ENCODE measurements at regions not wholly inside any gene's neighbourhood (a gene's known extent, or its start where the extent isn't known, plus 50 kb on each side); places are given as distances from the start of the nearest gene placed in this dataset.

DNA sequence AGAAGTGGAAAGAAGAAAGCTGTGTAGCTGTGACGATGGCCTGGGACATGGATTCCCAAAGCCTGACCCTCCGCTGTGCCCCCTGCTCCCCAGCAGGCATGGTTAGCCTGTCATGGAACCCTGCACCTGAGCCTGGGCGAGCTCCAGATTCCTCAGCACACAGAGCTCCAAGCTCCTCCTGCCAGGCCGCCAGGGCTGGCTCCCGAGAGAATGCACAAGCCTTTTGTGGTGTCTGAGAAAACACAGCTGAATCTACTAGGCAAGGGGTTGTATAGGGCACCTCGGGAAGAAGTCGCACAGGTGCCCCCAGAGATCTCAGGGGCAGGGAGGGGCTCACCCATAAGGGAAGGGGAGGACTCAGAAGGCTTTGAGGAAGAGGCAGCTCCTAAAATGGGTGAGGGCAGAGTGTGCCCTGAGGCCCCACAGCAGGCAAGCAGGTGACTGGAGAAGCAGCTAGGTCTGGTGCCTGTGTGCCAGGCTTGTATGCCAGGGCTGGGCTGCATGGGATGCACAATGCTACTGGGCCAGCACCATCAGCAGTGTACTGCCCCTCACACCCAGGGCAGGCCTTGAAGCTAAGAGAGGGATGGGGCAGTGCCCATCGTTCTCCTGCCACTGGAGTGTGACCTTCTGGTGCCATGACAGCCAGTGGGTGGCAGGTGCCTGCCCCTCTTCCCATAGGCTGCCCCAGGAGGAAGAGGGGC is 64.3 kb upstream of the CD93 start:
- H3K27me3 Mint-ChIP-seq: peaks cover 22% of the 10 kb centered on the region
- no peak overlapping the region for H3K4me2 ChIP-seq (replicated peaks; ENCODE audit: low read depth, low read length, poor library complexity, severe bottlenecking)
- WGBS (ENCODE audit: insufficient coverage): 43% methylated on average over 8 of the region's 8 CpGs

DNA sequence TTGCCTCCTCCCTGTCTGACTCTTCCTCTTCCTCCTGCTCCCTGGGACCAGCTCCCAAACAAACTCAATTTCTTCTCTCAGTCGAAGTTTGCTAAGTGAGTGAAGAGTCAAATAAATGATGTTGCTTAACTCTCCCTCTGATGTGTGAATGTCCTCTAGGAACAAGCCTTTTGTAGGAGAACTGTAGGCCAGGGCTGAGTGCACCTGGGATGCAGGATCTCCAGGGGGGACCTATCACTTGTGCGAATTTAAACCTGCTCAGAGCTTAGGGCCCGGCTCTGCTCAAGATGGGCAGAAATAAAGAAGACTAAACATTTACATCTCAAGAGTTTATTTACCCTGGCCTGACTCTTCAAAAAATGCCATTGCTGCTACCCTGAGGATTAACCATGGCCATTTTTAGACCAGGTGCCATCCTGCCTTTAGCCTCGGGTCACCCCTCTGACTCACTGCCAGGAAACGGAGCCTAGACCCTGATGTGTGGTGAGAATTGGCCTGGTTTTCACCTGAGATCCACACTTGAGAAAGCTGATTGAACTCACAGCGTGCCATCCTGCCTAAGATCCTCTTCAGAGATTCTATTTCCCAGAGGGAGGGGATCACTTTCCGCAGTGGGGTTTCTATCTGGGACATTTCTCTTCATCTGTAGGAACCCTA is 63.6 kb upstream of the CD93 start:
- DNase-seq: no peak
- H3K27me3 Mint-ChIP-seq: peaks cover 22% of the 10 kb centered on the region
- no peak for ATAC-seq (ENCODE audit: low read depth)
- no peaks in the 10 kb centered on the region for H4K20me1 ChIP-seq (ENCODE audit: control insufficient read depth, insufficient read depth, low read length, poor library complexity, severe bottlenecking)
- H3K9ac ChIP-seq (ENCODE audit: low read length): no peak overlapping the region
- H3K27me3 ChIP-seq (replicated peaks in 1 of 4; ENCODE audit: control extremely low read depth in 1 of 4, control insufficient read depth in 3 of 4, insufficient read depth in 4 of 4, low read length in 3 of 4): peaks cover 0 to 5% (median 0%) of the 10 kb centered on the region in 4 experiments
- H3K36me3 ChIP-seq (replicated peaks in 1 of 2; ENCODE audit: control extremely low read depth in 1 of 2, control insufficient read depth in 1 of 2, extremely low read depth in 1 of 2, insufficient read depth in 2 of 2, low read length in 1 of 2): no peaks in the 10 kb centered on the region
- POLR2A ChIA-PET: no interaction called here
- no peaks in the 10 kb centered on the region for H3K4me1 Mint-ChIP-seq
- TF ChIP-seq, protein P1, sequence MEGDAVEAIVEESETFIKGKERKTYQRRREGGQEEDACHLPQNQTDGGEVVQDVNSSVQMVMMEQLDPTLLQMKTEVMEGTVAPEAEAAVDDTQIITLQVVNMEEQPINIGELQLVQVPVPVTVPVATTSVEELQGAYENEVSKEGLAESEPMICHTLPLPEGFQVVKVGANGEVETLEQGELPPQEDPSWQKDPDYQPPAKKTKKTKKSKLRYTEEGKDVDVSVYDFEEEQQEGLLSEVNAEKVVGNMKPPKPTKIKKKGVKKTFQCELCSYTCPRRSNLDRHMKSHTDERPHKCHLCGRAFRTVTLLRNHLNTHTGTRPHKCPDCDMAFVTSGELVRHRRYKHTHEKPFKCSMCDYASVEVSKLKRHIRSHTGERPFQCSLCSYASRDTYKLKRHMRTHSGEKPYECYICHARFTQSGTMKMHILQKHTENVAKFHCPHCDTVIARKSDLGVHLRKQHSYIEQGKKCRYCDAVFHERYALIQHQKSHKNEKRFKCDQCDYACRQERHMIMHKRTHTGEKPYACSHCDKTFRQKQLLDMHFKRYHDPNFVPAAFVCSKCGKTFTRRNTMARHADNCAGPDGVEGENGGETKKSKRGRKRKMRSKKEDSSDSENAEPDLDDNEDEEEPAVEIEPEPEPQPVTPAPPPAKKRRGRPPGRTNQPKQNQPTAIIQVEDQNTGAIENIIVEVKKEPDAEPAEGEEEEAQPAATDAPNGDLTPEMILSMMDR (IDR thresholded peaks at IDR 0.05): no peak
- TF ChIP-seq EZH2 (IDR thresholded peaks at IDR 0.05; ENCODE audit: borderline replicate concordance, insufficient read depth, low read depth, low read length, poor library complexity, severe bottlenecking): no peak
- H3K27ac ChIP-seq (ENCODE audit: low read length in 2 of 2): no peak overlapping the region
- H3K9me3 Mint-ChIP-seq (ENCODE audit: insufficient read depth): no peaks in the 10 kb centered on the region
- no peaks in the 10 kb centered on the region for H3K79me2 ChIP-seq (ENCODE audit: control insufficient read depth, insufficient read depth, low read length)
- 85% methylated on average over 5 of the region's 7 CpGs for WGBS (ENCODE audit: insufficient coverage)
- CTCF ChIA-PET: no interaction called here
- H3K4me2 ChIP-seq (replicated peaks; ENCODE audit: low read depth, low read length, poor library complexity, severe bottlenecking): no peak overlapping the region
- no peak overlapping the region for H2AFZ ChIP-seq (ENCODE audit: insufficient read depth, low read depth, low read length, poor library complexity, severe bottlenecking)
- H3K4me1 ChIP-seq (ENCODE audit: control insufficient read depth in 2 of 2, insufficient read depth in 2 of 2, low read length in 2 of 2): no peaks in the 10 kb centered on the region
- no peaks in the 10 kb centered on the region for H3K9me3 ChIP-seq (ENCODE audit: control extremely low read depth in 1 of 3, control insufficient read depth in 2 of 3, insufficient read depth in 1 of 3, low read length in 2 of 3)
- intact Hi-C loops (cut with micrococcal nuclease): no loop called here
- H3K27ac Mint-ChIP-seq: no peak overlapping the region
- H3K4me3 Mint-ChIP-seq: no peak overlapping the region
- no peak overlapping the region for H3K4me3 ChIP-seq (ENCODE audit: control extremely low read depth in 1 of 5, extremely low read depth in 1 of 5, insufficient read depth in 1 of 5, low read depth in 2 of 5, low read length in 4 of 5)

More for the DNA sequence above, 64.3 kb upstream of the CD93 start:
- ATAC-seq (ENCODE audit: low read depth): no peak
- H3K9me3 ChIP-seq (ENCODE audit: control extremely low read depth in 1 of 3, control insufficient read depth in 2 of 3, insufficient read depth in 1 of 3, low read length in 2 of 3): no peaks in the 10 kb centered on the region
- no peak overlapping the region for H3K27ac ChIP-seq (ENCODE audit: low read length in 2 of 2)
- H3K27me3 ChIP-seq (replicated peaks in 1 of 4; ENCODE audit: control extremely low read depth in 1 of 4, control insufficient read depth in 3 of 4, insufficient read depth in 4 of 4, low read length in 3 of 4): peaks cover 0 to 5% (median 0%) of the 10 kb centered on the region in 4 experiments
- TF ChIP-seq EZH2 (IDR thresholded peaks at IDR 0.05; ENCODE audit: borderline replicate concordance, insufficient read depth, low read depth, low read length, poor library complexity, severe bottlenecking): no peak
- TF ChIP-seq, protein P1 (IDR thresholded peaks at IDR 0.05): no peak
- no peaks in the 10 kb centered on the region for H3K79me2 ChIP-seq (ENCODE audit: control insufficient read depth, insufficient read depth, low read length)
- H3K9ac ChIP-seq (ENCODE audit: low read length): no peak overlapping the region
- peaks cover 2% of the 10 kb centered on the region for H3K4me1 Mint-ChIP-seq
- ChIA-PET CTCF (no interaction called here), POLR2A (no interaction called here)
- no peaks in the 10 kb centered on the region for H3K9me3 Mint-ChIP-seq (ENCODE audit: insufficient read depth)
- H3K4me3 ChIP-seq (ENCODE audit: control extremely low read depth in 1 of 5, extremely low read depth in 1 of 5, insufficient read depth in 1 of 5, low read depth in 2 of 5, low read length in 4 of 5): no peak overlapping the region
- no peaks in the 10 kb centered on the region for H3K36me3 ChIP-seq (replicated peaks in 1 of 2; ENCODE audit: control extremely low read depth in 1 of 2, control insufficient read depth in 1 of 2, extremely low read depth in 1 of 2, insufficient read depth in 2 of 2, low read length in 1 of 2)
- H4K20me1 ChIP-seq (ENCODE audit: control insufficient read depth, insufficient read depth, low read length, poor library complexity, severe bottlenecking): no peaks in the 10 kb centered on the region
- no peak overlapping the region for H2AFZ ChIP-seq (ENCODE audit: insufficient read depth, low read depth, low read length, poor library complexity, severe bottlenecking)
- intact Hi-C loops (cut with micrococcal nuclease): no loop called here
- peaks cover 0 to 3% of the 10 kb centered on the region in 2 donors for H3K4me1 ChIP-seq (ENCODE audit: control insufficient read depth in 2 of 2, insufficient read depth in 2 of 2, low read length in 2 of 2)
- no peak overlapping the region for H3K27ac Mint-ChIP-seq
- no peak for DNase-seq
- no peak overlapping the region for H3K4me3 Mint-ChIP-seq
